A549 (cell line): ENCODE measurements at regions not wholly inside any gene's neighbourhood (a gene's known extent, or its start where the extent isn't known, plus 50 kb on each side); places are given as distances from the start of the nearest gene placed in this dataset.

ENCODE experiments used
- ATAC-seq, 2 experiments: fragments of 200-7000 bp in 1 of 2; fragments of >200 bp in 1 of 2; cut with Nextera tagmentation in 1 of 2; cut with Tn5 transposase in 1 of 2; 3 replicates each; pipeline versions ENCODE4 v1.8.0 to v1.9.1; 2018 to 2020; ENCODE audit warnings: mild to moderate bottlenecking in 1 of 2, moderate library complexity in 1 of 2
- CTCF ChIA-PET: fragments of 300-600 bp; sonication (Branson Sonifier 250); formaldehyde crosslinking; extraction: SDS; loops from one replicate; lab custom pipeline; 2021; ENCODE audit warnings: antibody characterized with exemption, inconsistent platforms; lab: Yijun Ruan, JAX
- POLR2A ChIA-PET: fragments of 350-600 bp; formaldehyde crosslinking; extraction: SDS; loops from one replicate; lab custom pipeline; 2021; ENCODE audit warnings: antibody characterized with exemption, inconsistent platforms; lab: Yijun Ruan, JAX
- DNase-seq, 2 experiments: peaks; one replicate each; pipeline versions ENCODE4 v3.0.0 to v3.0.0-alpha.2; 2011 to 2016; ENCODE audit warnings: low read depth in 1 of 2, low spot score in 1 of 2
- FAIRE-seq: peaks from 2 replicates; lab custom pipeline; 2011; peaks lifted over from hg19 to GRCh38; lab: Jason Lieb, UNC
- H3K27ac ChIP-seq, 2 experiments: fragments of >200 bp; sonication (Bioruptor Twin); formaldehyde crosslinking; 3 replicates each; pipeline ENCODE4 v1.5.1; 2016 to 2017
- H3K4me1 ChIP-seq: fragments of >200 bp; sonication (Bioruptor Twin); formaldehyde crosslinking; 3 replicates; pipeline ENCODE4 v1.6.1; 2016
- H3K4me2 ChIP-seq: fragments of >200 bp; sonication (Bioruptor Twin); formaldehyde crosslinking; 3 replicates; pipeline ENCODE4 v1.6.1; 2016
- H3K4me3 ChIP-seq: fragments of >200 bp; sonication (Bioruptor Twin); formaldehyde crosslinking; 3 replicates; pipeline ENCODE4 v1.5.1; 2016
- H3K9me3 ChIP-seq: fragments of >200 bp; sonication (Bioruptor Twin); formaldehyde crosslinking; 3 replicates; pipeline ENCODE4 v1.6.1; 2016
- BHLHE40 ChIP-seq: IDR thresholded peaks from 2 replicates; pipeline ENCODE4 v1.6.1; 2012; ENCODE audit warnings: low read depth, low read length, inconsistent platforms
- CBX8 ChIP-seq: fragments of 200-600 bp; sonication (generic); IDR thresholded peaks from 2 replicates; pipeline ENCODE4 v1.6.1; 2016
- CHD4 ChIP-seq: fragments of 200-600 bp; sonication (generic); IDR thresholded peaks from 2 replicates; pipeline ENCODE4 v1.6.1; 2016; ENCODE audit warnings: antibody characterized with exemption, mild to moderate bottlenecking, borderline replicate concordance
- EHF ChIP-seq: fragments of 250-450 bp; sonication (Bioruptor Pico); IDR thresholded peaks from 2 replicates; pipeline ENCODE4 v1.5.0; 2020; ENCODE audit warnings: mild to moderate bottlenecking
- EP300 ChIP-seq, 2 experiments: fragments of >200 bp; sonication (Bioruptor Twin); formaldehyde crosslinking; IDR thresholded peaks; 2 replicates in 1 of 2; 3 replicates in 1 of 2; pipeline ENCODE4 v1.6.1; 2016 to 2017
- ESRRA ChIP-seq: fragments of 150-350 bp; IDR thresholded peaks from 2 replicates; pipeline ENCODE4 v1.6.1; 2014; ENCODE audit warnings: mild to moderate bottlenecking, low read length, borderline replicate concordance
- MAFK ChIP-seq: fragments of 450-650 bp; IDR thresholded peaks from 2 replicates; pipeline ENCODE4 v1.6.1; 2014; ENCODE audit not compliant: partially characterized antibody
- NFE2L2 ChIP-seq: fragments of 150-350 bp; conservative IDR thresholded peaks from 2 replicates; pipeline ENCODE4 v1.6.1; 2014; ENCODE audit warnings: low read length
- PHF8 ChIP-seq: fragments of 200-600 bp; sonication (generic); IDR thresholded peaks from 2 replicates; pipeline ENCODE4 v1.6.1; 2016; ENCODE audit warnings: low read depth, mild to moderate bottlenecking, antibody characterized with exemption, moderate library complexity, borderline replicate concordance
- RCOR1 ChIP-seq: fragments of 150-350 bp; IDR thresholded peaks from 2 replicates; pipeline ENCODE4 v1.6.1; 2014; ENCODE audit warnings: antibody characterized with exemption, low read length, low read depth
- SMC3 ChIP-seq: fragments of >200 bp; sonication (Bioruptor Twin); formaldehyde crosslinking; IDR thresholded peaks from 3 replicates; pipeline ENCODE4 v1.6.1; 2018; ENCODE audit warnings: inconsistent platforms
- SREBF2 ChIP-seq: fragments of 450-650 bp; IDR thresholded peaks from 2 replicates; pipeline ENCODE4 v1.6.1; 2014; ENCODE audit warnings: mild to moderate bottlenecking, moderate library complexity
- TFCP2L1 ChIP-seq: fragments of 250-450 bp; sonication (Bioruptor Pico); IDR thresholded peaks from 2 replicates; pipeline ENCODE4 v1.5.0; 2021; ENCODE audit warnings: mild to moderate bottlenecking
- ZC3H11A ChIP-seq: fragments of 450-650 bp; IDR thresholded peaks from 2 replicates; pipeline ENCODE4 v1.6.1; 2014; ENCODE audit warnings: antibody characterized with exemption, mild to moderate bottlenecking
- WGBS: methylation state at CpG from one replicate; pipeline ENCODE4 v1.1.6; 2017; ENCODE audit errors: missing lambda C conversion rate; 5-methylcytosine and 5-hydroxymethylcytosine counted together
- TF ChIP-seq, protein P1 (sequence below): fragments of 200-600 bp; sonication (generic); IDR thresholded peaks from 2 replicates; pipeline ENCODE4 v1.6.1; 2016; ENCODE audit warnings: antibody characterized with exemption, mild to moderate bottlenecking, moderate library complexity
- TF ChIP-seq, protein P2 (sequence below): fragments of 250-450 bp; sonication (Bioruptor Pico); IDR thresholded peaks from 2 replicates; pipeline ENCODE4 v1.5.0; 2020; ENCODE audit warnings: low read depth, mild to moderate bottlenecking, moderate library complexity
- TF ChIP-seq, protein P3 (sequence below): fragments of >200 bp; sonication (Bioruptor Twin); formaldehyde crosslinking; IDR thresholded peaks from 3 replicates; pipeline ENCODE4 v1.5.1; 2016
- TF ChIP-seq, protein P4 (sequence below): fragments of 150-350 bp; IDR thresholded peaks from 2 replicates; pipeline ENCODE4 v1.6.1; 2014; ENCODE audit warnings: low read depth, mild to moderate bottlenecking, low read length

DNA sequence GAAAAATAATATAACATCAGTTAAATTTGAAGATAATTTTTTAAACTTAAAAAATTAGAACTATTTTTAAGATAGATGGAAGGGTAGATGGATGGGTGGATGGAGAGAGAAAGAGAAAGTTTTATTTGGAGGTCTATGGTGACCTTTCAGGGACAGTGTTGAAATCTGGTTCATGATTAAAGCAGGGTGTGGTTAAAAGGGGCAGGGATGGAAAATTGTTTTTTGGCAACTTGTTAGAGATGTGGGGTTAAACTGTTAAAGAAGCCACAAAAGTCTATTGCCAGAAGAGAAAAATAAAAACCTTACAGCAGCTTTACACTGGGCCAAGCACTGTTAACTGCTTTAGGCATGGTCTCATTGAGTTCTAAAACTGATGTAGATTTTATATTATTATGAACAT, 134.9 kb upstream of the GORAB start:
- FAIRE-seq (no peak), DNase-seq (no peak), ATAC-seq (no peak)
- Histone ChIP-seq H3K9me3 (no peaks in the 10 kb centered on the region), H3K4me1 (no peaks in the 10 kb centered on the region), H3K4me3 (no peak overlapping the region), H3K4me2 (no peak overlapping the region), H3K27ac (no peak overlapping the region)
- ChIA-PET POLR2A (no interaction called here), CTCF (no interaction called here)
- TF ChIP-seq, protein P1, sequence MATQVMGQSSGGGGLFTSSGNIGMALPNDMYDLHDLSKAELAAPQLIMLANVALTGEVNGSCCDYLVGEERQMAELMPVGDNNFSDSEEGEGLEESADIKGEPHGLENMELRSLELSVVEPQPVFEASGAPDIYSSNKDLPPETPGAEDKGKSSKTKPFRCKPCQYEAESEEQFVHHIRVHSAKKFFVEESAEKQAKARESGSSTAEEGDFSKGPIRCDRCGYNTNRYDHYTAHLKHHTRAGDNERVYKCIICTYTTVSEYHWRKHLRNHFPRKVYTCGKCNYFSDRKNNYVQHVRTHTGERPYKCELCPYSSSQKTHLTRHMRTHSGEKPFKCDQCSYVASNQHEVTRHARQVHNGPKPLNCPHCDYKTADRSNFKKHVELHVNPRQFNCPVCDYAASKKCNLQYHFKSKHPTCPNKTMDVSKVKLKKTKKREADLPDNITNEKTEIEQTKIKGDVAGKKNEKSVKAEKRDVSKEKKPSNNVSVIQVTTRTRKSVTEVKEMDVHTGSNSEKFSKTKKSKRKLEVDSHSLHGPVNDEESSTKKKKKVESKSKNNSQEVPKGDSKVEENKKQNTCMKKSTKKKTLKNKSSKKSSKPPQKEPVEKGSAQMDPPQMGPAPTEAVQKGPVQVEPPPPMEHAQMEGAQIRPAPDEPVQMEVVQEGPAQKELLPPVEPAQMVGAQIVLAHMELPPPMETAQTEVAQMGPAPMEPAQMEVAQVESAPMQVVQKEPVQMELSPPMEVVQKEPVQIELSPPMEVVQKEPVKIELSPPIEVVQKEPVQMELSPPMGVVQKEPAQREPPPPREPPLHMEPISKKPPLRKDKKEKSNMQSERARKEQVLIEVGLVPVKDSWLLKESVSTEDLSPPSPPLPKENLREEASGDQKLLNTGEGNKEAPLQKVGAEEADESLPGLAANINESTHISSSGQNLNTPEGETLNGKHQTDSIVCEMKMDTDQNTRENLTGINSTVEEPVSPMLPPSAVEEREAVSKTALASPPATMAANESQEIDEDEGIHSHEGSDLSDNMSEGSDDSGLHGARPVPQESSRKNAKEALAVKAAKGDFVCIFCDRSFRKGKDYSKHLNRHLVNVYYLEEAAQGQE = no peak
- TF ChIP-seq, protein P2, sequence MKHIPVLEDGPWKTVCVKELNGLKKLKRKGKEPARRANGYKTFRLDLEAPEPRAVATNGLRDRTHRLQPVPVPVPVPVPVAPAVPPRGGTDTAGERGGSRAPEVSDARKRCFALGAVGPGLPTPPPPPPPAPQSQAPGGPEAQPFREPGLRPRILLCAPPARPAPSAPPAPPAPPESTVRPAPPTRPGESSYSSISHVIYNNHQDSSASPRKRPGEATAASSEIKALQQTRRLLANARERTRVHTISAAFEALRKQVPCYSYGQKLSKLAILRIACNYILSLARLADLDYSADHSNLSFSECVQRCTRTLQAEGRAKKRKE (CRISPR knock-in tag) = no peak
- TF ChIP-seq BHLHE40 (no peak), EP300 (IDR thresholded peaks at IDR 0.05) (no peak), SREBF2 (no peak), RCOR1 (no peak), SMC3 (no peak), CBX8 (no peak)
- TF ChIP-seq, protein P3, sequence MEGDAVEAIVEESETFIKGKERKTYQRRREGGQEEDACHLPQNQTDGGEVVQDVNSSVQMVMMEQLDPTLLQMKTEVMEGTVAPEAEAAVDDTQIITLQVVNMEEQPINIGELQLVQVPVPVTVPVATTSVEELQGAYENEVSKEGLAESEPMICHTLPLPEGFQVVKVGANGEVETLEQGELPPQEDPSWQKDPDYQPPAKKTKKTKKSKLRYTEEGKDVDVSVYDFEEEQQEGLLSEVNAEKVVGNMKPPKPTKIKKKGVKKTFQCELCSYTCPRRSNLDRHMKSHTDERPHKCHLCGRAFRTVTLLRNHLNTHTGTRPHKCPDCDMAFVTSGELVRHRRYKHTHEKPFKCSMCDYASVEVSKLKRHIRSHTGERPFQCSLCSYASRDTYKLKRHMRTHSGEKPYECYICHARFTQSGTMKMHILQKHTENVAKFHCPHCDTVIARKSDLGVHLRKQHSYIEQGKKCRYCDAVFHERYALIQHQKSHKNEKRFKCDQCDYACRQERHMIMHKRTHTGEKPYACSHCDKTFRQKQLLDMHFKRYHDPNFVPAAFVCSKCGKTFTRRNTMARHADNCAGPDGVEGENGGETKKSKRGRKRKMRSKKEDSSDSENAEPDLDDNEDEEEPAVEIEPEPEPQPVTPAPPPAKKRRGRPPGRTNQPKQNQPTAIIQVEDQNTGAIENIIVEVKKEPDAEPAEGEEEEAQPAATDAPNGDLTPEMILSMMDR = no peak

DNA sequence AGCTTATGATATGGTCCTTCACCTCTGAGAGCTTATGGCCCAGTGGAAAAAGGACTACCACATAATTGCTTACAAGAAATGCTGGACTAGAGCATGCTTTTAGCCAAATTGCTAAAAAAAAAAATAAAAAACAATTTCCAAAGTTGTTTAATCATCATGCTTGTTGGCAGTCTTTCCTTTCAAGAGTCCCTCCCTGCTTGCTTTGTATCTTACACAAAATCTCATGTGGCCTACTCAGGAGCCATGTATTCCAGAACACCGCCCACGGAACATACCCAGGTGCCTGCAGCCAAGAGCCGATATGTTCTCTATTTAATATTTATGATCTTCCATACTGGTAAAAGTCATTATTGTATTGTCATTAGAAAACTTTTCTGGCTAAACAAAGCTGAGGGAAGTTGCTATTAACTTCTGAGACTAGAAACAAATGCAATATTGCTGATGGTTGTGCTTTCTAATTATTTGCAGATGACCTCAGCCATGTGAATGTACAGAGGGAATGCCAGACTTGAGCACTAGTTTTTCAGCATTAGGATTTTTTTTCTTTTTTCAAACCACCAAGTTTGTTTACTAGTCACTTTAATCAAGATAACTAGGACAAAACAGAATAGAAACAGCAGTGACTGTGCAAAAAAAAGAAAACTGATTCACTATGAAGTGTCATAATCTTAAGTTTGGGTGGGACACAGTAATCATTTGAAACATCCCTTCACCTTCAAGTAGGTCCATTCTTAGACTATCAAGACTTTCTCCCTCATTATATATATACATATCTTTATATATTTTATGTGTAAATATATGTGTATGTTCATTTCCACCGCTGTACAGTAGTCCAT, 129.3 kb upstream of the GORAB start:
- Histone ChIP-seq H3K4me3 (no peak overlapping the region), H3K9me3 (no peaks in the 10 kb centered on the region), H3K4me2 (no peak overlapping the region), H3K4me1 (no peaks in the 10 kb centered on the region), H3K27ac (no peak overlapping the region)
- TF ChIP-seq NFE2L2 = peak; percentile 63; the same call in 1 of the 2 replicates
- peak; percentile 18 for TF ChIP-seq MAFK
- TF ChIP-seq, protein P4, sequence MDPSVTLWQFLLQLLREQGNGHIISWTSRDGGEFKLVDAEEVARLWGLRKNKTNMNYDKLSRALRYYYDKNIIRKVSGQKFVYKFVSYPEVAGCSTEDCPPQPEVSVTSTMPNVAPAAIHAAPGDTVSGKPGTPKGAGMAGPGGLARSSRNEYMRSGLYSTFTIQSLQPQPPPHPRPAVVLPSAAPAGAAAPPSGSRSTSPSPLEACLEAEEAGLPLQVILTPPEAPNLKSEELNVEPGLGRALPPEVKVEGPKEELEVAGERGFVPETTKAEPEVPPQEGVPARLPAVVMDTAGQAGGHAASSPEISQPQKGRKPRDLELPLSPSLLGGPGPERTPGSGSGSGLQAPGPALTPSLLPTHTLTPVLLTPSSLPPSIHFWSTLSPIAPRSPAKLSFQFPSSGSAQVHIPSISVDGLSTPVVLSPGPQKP = no peak
- no peak for TF ChIP-seq EHF
- no peak for TF ChIP-seq ESRRA
- no peak for TF ChIP-seq CHD4
- no peak for TF ChIP-seq ZC3H11A
- no peak for TF ChIP-seq RCOR1
- no peak for TF ChIP-seq PHF8
- TF ChIP-seq, protein P3 = no peak
- TF ChIP-seq TFCP2L1 (CRISPR knock-in tag) = no peak
- FAIRE-seq (no peak), DNase-seq (no peak), ATAC-seq (no peak)
- CTCF ChIA-PET = no interaction called here
- POLR2A ChIA-PET = no interaction called here
- 49% methylated on average over 4 of the region's 4 CpGs for WGBS
